Activated naive CD4-positive, alpha-beta T cell (primary cell): ENCODE measurements at regions not wholly inside any gene's neighbourhood (a gene's known extent, or its start where the extent isn't known, plus 50 kb on each side); places are given as distances from the start of the nearest gene placed in this dataset.

Source experiments
- DNase-seq, 4 experiments: peaks; one replicate each; lab custom pipeline; 2025; lab: John Stamatoyannopoulos, UW

- no peak for DNase-seq
Measured at GRCh38 chr2:217086718-217087117, 226.9 kb upstream of the TNP1 start.

- DNase-seq, result no peak
Measured at GRCh38 chr2:217086038-217086522, 226.2 kb upstream of the TNP1 start.

- DNase-seq, result no peak
Measured at GRCh38 chr2:217085543-217085942, 225.7 kb upstream of the TNP1 start.

GRCh38 chr2:217081799-217082198, 221.9 kb upstream of the TNP1 start:
- no peak for DNase-seq

GRCh38 chr2:217079165-217079564, 219.3 kb upstream of the TNP1 start:
- DNase-seq, result no peak

- DNase-seq, result no peak
Measured at GRCh38 chr2:217077831-217078407, 218.1 kb upstream of the TNP1 start.

- no peak for DNase-seq
Measured at GRCh38 chr2:217076657-217077232, 216.9 kb upstream of the TNP1 start.

- no peak for DNase-seq
Measured at GRCh38 chr2:217076058-217076435, 216.2 kb upstream of the TNP1 start.

GRCh38 chr2:217075268-217076057, 215.6 kb upstream of the TNP1 start:
- no peak for DNase-seq

GRCh38 chr2:217074576-217075255, 214.9 kb upstream of the TNP1 start:
- DNase-seq, result no peak

GRCh38 chr2:217071416-217071815, 211.6 kb upstream of the TNP1 start:
- DNase-seq, result no peak

GRCh38 chr2:217070611-217071010, 210.7 kb upstream of the TNP1 start:
- no peak for DNase-seq

GRCh38 chr2:217070043-217070430, 210.2 kb upstream of the TNP1 start:
- DNase-seq, result no peak

GRCh38 chr2:217069263-217070042, 209.6 kb upstream of the TNP1 start:
- no peak for DNase-seq

GRCh38 chr2:217068677-217069250, 208.9 kb upstream of the TNP1 start:
- no peak for DNase-seq

- DNase-seq, result no peak
Measured at GRCh38 chr2:217067787-217068186, 207.9 kb upstream of the TNP1 start.

- DNase-seq, result no peak
Measured at GRCh38 chr2:217066510-217067270, 206.8 kb upstream of the TNP1 start.

GRCh38 chr2:217065695-217066405, 206.0 kb upstream of the TNP1 start:
- DNase-seq, result no peak

GRCh38 chr2:217065012-217065290, 205.1 kb upstream of the TNP1 start:
- no peak for DNase-seq

- DNase-seq, result no peak
Measured at GRCh38 chr2:217064234-217065011, 204.6 kb upstream of the TNP1 start.
